ENCODE measurements at regions not wholly inside any gene's neighbourhood (a gene's known extent, or its start where the extent isn't known, plus 50 kb on each side); places are given as distances from the start of the nearest gene placed in this dataset.

DNA sequence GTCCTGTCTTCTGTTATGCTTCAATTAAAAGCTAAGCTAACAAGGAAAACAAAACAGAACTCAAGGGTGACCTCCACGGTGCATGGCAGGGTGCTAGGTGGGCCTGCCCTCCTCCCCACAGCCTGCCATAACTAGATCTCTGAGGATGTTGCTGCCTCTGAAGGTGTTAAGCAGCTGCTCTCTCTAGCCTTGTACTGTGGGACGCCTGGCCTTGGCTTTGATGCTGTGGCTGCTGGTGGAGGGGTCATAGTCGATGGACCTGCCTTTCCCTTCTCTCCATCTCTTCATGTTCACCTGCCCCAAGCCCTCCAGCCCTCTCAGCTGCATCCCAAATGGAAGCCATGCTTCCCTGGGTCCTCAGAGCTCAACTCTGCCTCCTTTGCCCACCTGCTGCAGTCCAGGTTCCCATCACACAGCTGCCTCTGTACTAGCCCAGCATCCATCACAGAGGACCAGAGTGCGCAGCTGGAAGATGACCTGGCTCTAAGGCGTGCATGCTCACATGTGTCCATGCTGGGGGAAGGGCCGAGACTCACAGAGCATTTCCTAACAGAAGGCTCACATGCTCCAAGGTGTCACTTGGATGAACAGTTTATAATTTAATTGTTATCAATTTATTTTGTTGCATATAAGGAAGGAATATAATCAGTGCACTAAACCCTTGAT, 180.3 kb upstream of the E2F8 start:
- Histone ChIP-seq H3K9ac (ENCODE audit: insufficient read depth in 1 of 2, low read depth in 2 of 2, low read length in 2 of 2) (no peak overlapping the region), H2AFZ (ENCODE audit: low read depth, low read length) (no peak overlapping the region), H3K36me3 (ENCODE audit: control insufficient read depth, insufficient read depth, low read length) (no peaks in the 10 kb centered on the region), H3K9me1 (ENCODE audit: control insufficient read depth, insufficient read depth, low read length) (no peaks in the 10 kb centered on the region), H3K79me2 (ENCODE audit: control insufficient read depth, insufficient read depth, low read length) (no peaks in the 10 kb centered on the region), H3K27ac (ENCODE audit: extremely low read depth, low read depth, low read length) (no peak overlapping the region), H4K20me1 (replicated peaks; ENCODE audit: control insufficient read depth, insufficient read depth, low read length) (no peaks in the 10 kb centered on the region; the same call in 1 of the 2 replicates), H3K9me3 (replicated peaks; ENCODE audit: control insufficient read depth, insufficient read depth, low read depth, low read length) (no peaks in the 10 kb centered on the region), H3K4me1 (replicated peaks in 1 of 2; ENCODE audit: control insufficient read depth in 2 of 2, insufficient read depth in 2 of 2, low read length in 2 of 2) (no peaks in the 10 kb centered on the region), H3K27me3 (ENCODE audit: control insufficient read depth in 2 of 2, insufficient read depth in 2 of 2, low read length in 2 of 2) (peaks cover 4 to 24% of the 10 kb centered on the region in 2 experiments; a peak in 3 of 5 replicates), H3K4me2 (ENCODE audit: insufficient read depth, low read length) (no peak overlapping the region), H3K4me3 (no peak overlapping the region)
- intact Hi-C loops (cut with micrococcal nuclease): no loop called here
- no TSS peak for BruUV-seq (replicated peaks)
- WGBS (ENCODE audit: insufficient coverage, low coverage, missing lambda C conversion rate): 1% methylated on average over 5 of the region's 6 CpGs
- ChIA-PET POLR2A (interaction anchor here (1.0 to 1.1 kb wide), 2 partner anchors 10 to 40 kb away, joined by 3 read pairs; no protein-coding TSS in a partner anchor), CTCF (ENCODE audit: low intra/inter-chr PET ratio) (no interaction called here)
- in situ Hi-C loops (cut with MboI): no loop called here
- FAIRE-seq: no peak
- no peak for DNase-seq (ENCODE audit: extremely low read depth in 1 of 4, low spot score in 3 of 4)
- TF ChIP-seq, protein P1, sequence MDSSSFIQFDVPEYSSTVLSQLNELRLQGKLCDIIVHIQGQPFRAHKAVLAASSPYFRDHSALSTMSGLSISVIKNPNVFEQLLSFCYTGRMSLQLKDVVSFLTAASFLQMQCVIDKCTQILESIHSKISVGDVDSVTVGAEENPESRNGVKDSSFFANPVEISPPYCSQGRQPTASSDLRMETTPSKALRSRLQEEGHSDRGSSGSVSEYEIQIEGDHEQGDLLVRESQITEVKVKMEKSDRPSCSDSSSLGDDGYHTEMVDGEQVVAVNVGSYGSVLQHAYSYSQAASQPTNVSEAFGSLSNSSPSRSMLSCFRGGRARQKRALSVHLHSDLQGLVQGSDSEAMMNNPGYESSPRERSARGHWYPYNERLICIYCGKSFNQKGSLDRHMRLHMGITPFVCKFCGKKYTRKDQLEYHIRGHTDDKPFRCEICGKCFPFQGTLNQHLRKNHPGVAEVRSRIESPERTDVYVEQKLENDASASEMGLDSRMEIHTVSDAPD (CRISPR knock-in tag; IDR thresholded peaks at IDR 0.05): no peak
- TF ChIP-seq NRF1 (conservative IDR thresholded peaks at IDR 0.05 in 1 of 2, IDR thresholded peaks at IDR 0.05 in 1 of 2) (peak; percentile 64 to 73), ZNF197 (CRISPR knock-in tag; IDR thresholded peaks at IDR 0.05; ENCODE audit: low read depth) (no peak)
- ATAC-seq: no peak

- H3K27ac ChIP-seq (ENCODE audit: extremely low read depth, low read depth, low read length): no peak overlapping the region
- intact Hi-C loops (cut with micrococcal nuclease): no loop called here
- BruUV-seq (replicated peaks): no TSS peak
- H3K27me3 ChIP-seq (ENCODE audit: control insufficient read depth in 2 of 2, insufficient read depth in 2 of 2, low read length in 2 of 2): peaks cover 0 to 17% of the 10 kb centered on the region in 2 experiments; a peak in 3 of 5 replicates
- H2AFZ ChIP-seq (ENCODE audit: low read depth, low read length): no peak overlapping the region
- DNase-seq (ENCODE audit: extremely low read depth in 1 of 4, low spot score in 3 of 4) (peak in 1 of 4 experiments; percentile 14), FAIRE-seq (no peak), ATAC-seq (no peak)
- in situ Hi-C loops (cut with MboI): no loop called here
- H3K4me1 ChIP-seq (replicated peaks in 1 of 2; ENCODE audit: control insufficient read depth in 2 of 2, insufficient read depth in 2 of 2, low read length in 2 of 2): no peaks in the 10 kb centered on the region
- H3K9me1 ChIP-seq (ENCODE audit: control insufficient read depth, insufficient read depth, low read length): no peaks in the 10 kb centered on the region
- H3K36me3 ChIP-seq (ENCODE audit: control insufficient read depth, insufficient read depth, low read length): no peaks in the 10 kb centered on the region
- H3K9ac ChIP-seq (ENCODE audit: insufficient read depth in 1 of 2, low read depth in 2 of 2, low read length in 2 of 2): no peak overlapping the region
- no peak overlapping the region for H3K4me2 ChIP-seq (ENCODE audit: insufficient read depth, low read length)
- no peaks in the 10 kb centered on the region for H3K9me3 ChIP-seq (replicated peaks; ENCODE audit: control insufficient read depth, insufficient read depth, low read depth, low read length)
- CTCF ChIA-PET (ENCODE audit: low intra/inter-chr PET ratio): no interaction called here
- POLR2A ChIA-PET: no interaction called here
- no peaks in the 10 kb centered on the region; the same call in 1 of the 2 replicates for H4K20me1 ChIP-seq (replicated peaks; ENCODE audit: control insufficient read depth, insufficient read depth, low read length)
- no peak overlapping the region for H3K4me3 ChIP-seq
- TF ChIP-seq EGR1 (conservative IDR thresholded peaks at IDR 0.05) (peak; percentile 80), ZNF121 (CRISPR knock-in tag; conservative IDR thresholded peaks at IDR 0.05) (no peak), ZSCAN29 (IDR thresholded peaks at IDR 0.05) (no peak), CEBPG (CRISPR knock-in tag; IDR thresholded peaks at IDR 0.05) (no peak), CEBPG (tag; conservative IDR thresholded peaks at IDR 0.05 in 1 of 2, IDR thresholded peaks at IDR 0.05 in 1 of 2) (0 out of 4 replicates have a peak, but pooled peaks of 1 of the 2 experiments have one; percentile 52)
- 2% methylated on average over 7 of the region's 7 CpGs for WGBS (ENCODE audit: insufficient coverage, low coverage, missing lambda C conversion rate)
- H3K79me2 ChIP-seq (ENCODE audit: control insufficient read depth, insufficient read depth, low read length): no peaks in the 10 kb centered on the region
Measured at GRCh38 chr11:19419808-19420207, 179.1 kb upstream of the E2F8 start.
